ENCODE measurements at regions not wholly inside any gene's neighbourhood (a gene's known extent, or its start where the extent isn't known, plus 50 kb on each side); places are given as distances from the start of the nearest gene placed in this dataset.

DNA sequence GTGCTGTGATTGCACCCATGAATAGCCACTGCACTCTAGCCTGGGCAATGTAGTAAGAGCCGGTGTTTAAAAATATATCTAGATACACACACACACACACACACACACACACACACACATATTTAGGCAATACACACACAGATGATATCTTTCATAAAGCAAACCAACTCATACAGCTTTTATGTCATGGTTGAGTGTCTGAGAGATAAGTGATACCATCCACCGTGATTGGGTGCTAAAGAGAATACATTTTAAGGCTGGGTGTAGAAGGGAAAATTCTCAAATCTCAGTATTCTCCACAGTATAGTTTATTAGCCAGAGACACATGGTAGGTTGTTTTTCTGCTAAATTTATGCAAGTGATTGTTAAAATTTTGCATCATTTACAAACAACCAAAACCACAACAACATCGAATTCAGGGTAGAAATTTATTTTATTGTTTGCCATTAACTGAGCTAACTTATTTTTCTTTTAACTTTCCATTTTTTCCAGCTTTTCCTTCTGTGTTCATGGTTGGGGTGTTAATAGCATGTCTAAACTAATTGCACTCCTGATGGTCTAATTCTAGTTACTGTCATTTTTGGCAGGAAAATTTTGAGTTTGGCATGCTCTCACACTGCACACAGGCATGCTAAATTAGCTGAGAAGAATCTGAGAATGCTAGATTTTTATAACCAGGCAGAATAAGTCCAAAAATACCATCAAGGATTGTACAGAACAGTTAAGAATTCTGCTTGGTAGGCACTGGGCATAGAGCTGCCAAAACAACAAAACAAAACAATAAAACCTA, 57.9 kb upstream of the SYPL1 start:
- TF ChIP-seq, protein P1, sequence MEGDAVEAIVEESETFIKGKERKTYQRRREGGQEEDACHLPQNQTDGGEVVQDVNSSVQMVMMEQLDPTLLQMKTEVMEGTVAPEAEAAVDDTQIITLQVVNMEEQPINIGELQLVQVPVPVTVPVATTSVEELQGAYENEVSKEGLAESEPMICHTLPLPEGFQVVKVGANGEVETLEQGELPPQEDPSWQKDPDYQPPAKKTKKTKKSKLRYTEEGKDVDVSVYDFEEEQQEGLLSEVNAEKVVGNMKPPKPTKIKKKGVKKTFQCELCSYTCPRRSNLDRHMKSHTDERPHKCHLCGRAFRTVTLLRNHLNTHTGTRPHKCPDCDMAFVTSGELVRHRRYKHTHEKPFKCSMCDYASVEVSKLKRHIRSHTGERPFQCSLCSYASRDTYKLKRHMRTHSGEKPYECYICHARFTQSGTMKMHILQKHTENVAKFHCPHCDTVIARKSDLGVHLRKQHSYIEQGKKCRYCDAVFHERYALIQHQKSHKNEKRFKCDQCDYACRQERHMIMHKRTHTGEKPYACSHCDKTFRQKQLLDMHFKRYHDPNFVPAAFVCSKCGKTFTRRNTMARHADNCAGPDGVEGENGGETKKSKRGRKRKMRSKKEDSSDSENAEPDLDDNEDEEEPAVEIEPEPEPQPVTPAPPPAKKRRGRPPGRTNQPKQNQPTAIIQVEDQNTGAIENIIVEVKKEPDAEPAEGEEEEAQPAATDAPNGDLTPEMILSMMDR (IDR thresholded peaks at IDR 0.05), result no peak
- TF ChIP-seq POLR2A (IDR thresholded peaks at IDR 0.05), result no peak
- no peak for TF ChIP-seq POLR2AphosphoS5 (IDR thresholded peaks at IDR 0.05; ENCODE audit: insufficient read depth in 1 of 2, low read depth in 1 of 2)

Data from vagina (tissue), 2 donors.